WTC11 (cell line): ENCODE measurements at regions not wholly inside any gene's neighbourhood (a gene's known extent, or its start where the extent isn't known, plus 50 kb on each side); places are given as distances from the start of the nearest gene placed in this dataset.
"Not testable (repeated sequence)": the region's sequence is repeated elsewhere in the genome, so short reads cannot be mapped to it uniquely, and the experiment has no call there.

Experiments
- ATAC-seq: fragments of 200-7000 bp; cut with Tn5 transposase; 2 replicates; pipeline ENCODE4 v1.10.0; 2021; ENCODE audit warnings: mild to moderate bottlenecking, moderate library complexity
- CTCF ChIA-PET: fragments of 300-600 bp; sonication (Branson Sonifier 250); formaldehyde crosslinking; loops from one replicate; lab custom pipeline; 2021; ENCODE audit warnings: antibody characterized with exemption; lab: Charles Lee
- POLR2A ChIA-PET: fragments of 350-600 bp; sonication (Branson Sonifier 250); formaldehyde crosslinking; loops from one replicate; lab custom pipeline; 2021; ENCODE audit warnings: antibody characterized with exemption; lab: Charles Lee
- DNase-seq: peaks from one replicate; pipeline ENCODE4 v3.0.0; 2021; ENCODE audit warnings: low spot score
- H3K27ac Mint-ChIP-seq: 2 replicates; pipeline ENCODE4 v1.8.0; 2021; ENCODE audit warnings: mixed read lengths
- H3K27me3 Mint-ChIP-seq: 2 replicates; pipeline ENCODE4 v1.8.0; 2021; ENCODE audit warnings: low read depth, mild to moderate bottlenecking, moderate library complexity, mixed read lengths
- H3K36me3 Mint-ChIP-seq: 2 replicates; pipeline ENCODE4 v1.8.0; 2021; ENCODE audit warnings: mixed read lengths
- H3K4me1 Mint-ChIP-seq: 2 replicates; pipeline ENCODE4 v1.8.0; 2022; ENCODE audit warnings: mixed read lengths
- H3K4me3 Mint-ChIP-seq: 2 replicates; pipeline ENCODE4 v1.8.0; 2021; ENCODE audit warnings: mild to moderate bottlenecking, moderate library complexity, mixed read lengths
- H3K9me3 Mint-ChIP-seq: 2 replicates; pipeline ENCODE4 v1.8.0; 2021; ENCODE audit warnings: mixed read lengths
- CDX4 ChIP-seq: fragments of 250-450 bp; sonication (Bioruptor Pico); IDR thresholded peaks from 2 replicates; pipeline ENCODE4 v1.9.0; 2021; ENCODE audit warnings: moderate library complexity, mild to moderate bottlenecking, inconsistent platforms, borderline replicate concordance
- ETV6 ChIP-seq: sonication (generic); formaldehyde crosslinking; IDR thresholded peaks from 2 replicates; pipeline ENCODE4 v1.8.1; 2022; ENCODE audit warnings: mild to moderate bottlenecking, missing genetic modification reagents
- GRHL2 ChIP-seq: fragments of 250-450 bp; sonication (Bioruptor Pico); IDR thresholded peaks from 2 replicates; pipeline ENCODE4 v1.8.0; 2022; ENCODE audit warnings: mild to moderate bottlenecking, moderate library complexity; ENCODE audit not compliant: insufficient replicate concordance, severe bottlenecking
- JAZF1 ChIP-seq: fragments of 250-450 bp; sonication (Bioruptor Pico); IDR thresholded peaks from 2 replicates; pipeline ENCODE4 v1.9.0; 2021; ENCODE audit warnings: moderate library complexity, mild to moderate bottlenecking, inconsistent platforms
- KAT7 ChIP-seq: sonication (generic); formaldehyde crosslinking; IDR thresholded peaks from 2 replicates; pipeline ENCODE4 v1.8.1; 2023; ENCODE audit warnings: missing genetic modification reagents, mild to moderate bottlenecking, borderline replicate concordance
- NFATC4 ChIP-seq: fragments of 250-450 bp; sonication (Bioruptor Pico); IDR thresholded peaks from 2 replicates; pipeline ENCODE4 v1.9.0; 2021; ENCODE audit warnings: mild to moderate bottlenecking
- NR1H2 ChIP-seq: sonication (generic); formaldehyde crosslinking; IDR thresholded peaks from 2 replicates; pipeline ENCODE4 v1.9.0; 2021; ENCODE audit warnings: mild to moderate bottlenecking, moderate library complexity, missing genetic modification reagents
- RORB ChIP-seq: fragments of 250-450 bp; sonication (Bioruptor Pico); IDR thresholded peaks from 2 replicates; pipeline ENCODE4 v1.9.0; 2021; ENCODE audit warnings: mild to moderate bottlenecking
- SMAD4 ChIP-seq: sonication (generic); formaldehyde crosslinking; IDR thresholded peaks from 2 replicates; pipeline ENCODE4 v1.8.0; 2022; ENCODE audit warnings: mild to moderate bottlenecking, missing genetic modification reagents
- USF1 ChIP-seq: sonication (generic); formaldehyde crosslinking; IDR thresholded peaks from 2 replicates; pipeline ENCODE4 v1.8.0; 2022; ENCODE audit warnings: mild to moderate bottlenecking, missing genetic modification reagents
- ZBTB21 ChIP-seq: sonication (generic); formaldehyde crosslinking; IDR thresholded peaks from 2 replicates; pipeline ENCODE4 v1.8.1; 2023; ENCODE audit warnings: mild to moderate bottlenecking, missing genetic modification reagents, borderline replicate concordance
- ZNF281 ChIP-seq: sonication (generic); formaldehyde crosslinking; IDR thresholded peaks from 2 replicates; pipeline ENCODE4 v1.8.0; 2023; ENCODE audit warnings: mild to moderate bottlenecking, missing genetic modification reagents
- TF ChIP-seq, protein P1 (sequence below): sonication (generic); formaldehyde crosslinking; IDR thresholded peaks from 2 replicates; pipeline ENCODE4 v1.8.0; 2022; ENCODE audit warnings: mild to moderate bottlenecking, missing genetic modification reagents

DNA sequence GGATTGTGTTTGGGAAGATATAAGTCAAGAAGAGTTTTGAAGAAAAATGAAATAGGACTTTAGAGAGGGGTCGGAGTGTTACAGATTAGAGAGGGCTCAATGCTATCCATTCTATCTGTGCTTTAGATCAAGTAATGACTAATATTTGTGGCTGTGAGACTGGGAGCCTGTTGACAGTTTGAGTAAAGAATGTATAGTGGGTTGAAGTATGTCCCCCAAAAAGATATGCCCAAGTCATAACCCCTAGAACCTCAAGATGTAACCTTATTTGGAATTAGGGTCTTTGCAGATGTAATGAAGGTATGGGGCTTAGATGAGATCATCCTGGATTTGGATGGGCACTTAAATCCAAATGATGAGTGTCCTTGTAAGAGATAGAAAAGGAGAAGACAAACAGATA lies 55.3 kb upstream of the SERPINE2 start:
- no peaks in the 10 kb centered on the region; the same call in 1 of the 2 replicates for H3K36me3 Mint-ChIP-seq
- peaks cover 12% of the 10 kb centered on the region for H3K4me1 Mint-ChIP-seq
- TF ChIP-seq JAZF1 (CRISPR knock-in tag) (no peak), ETV6 (no peak), NFATC4 (CRISPR knock-in tag) (no peak), ZBTB21 (no peak), CDX4 (CRISPR knock-in tag) (no peak), KAT7 (CRISPR knock-in tag) (no peak), ZNF281 (CRISPR knock-in tag) (no peak), RORB (CRISPR knock-in tag) (no peak), GRHL2 (CRISPR knock-in tag) (no peak), SMAD4 (no peak), NR1H2 (CRISPR knock-in tag) (no peak), USF1 (no peak)
- TF ChIP-seq, protein P1, sequence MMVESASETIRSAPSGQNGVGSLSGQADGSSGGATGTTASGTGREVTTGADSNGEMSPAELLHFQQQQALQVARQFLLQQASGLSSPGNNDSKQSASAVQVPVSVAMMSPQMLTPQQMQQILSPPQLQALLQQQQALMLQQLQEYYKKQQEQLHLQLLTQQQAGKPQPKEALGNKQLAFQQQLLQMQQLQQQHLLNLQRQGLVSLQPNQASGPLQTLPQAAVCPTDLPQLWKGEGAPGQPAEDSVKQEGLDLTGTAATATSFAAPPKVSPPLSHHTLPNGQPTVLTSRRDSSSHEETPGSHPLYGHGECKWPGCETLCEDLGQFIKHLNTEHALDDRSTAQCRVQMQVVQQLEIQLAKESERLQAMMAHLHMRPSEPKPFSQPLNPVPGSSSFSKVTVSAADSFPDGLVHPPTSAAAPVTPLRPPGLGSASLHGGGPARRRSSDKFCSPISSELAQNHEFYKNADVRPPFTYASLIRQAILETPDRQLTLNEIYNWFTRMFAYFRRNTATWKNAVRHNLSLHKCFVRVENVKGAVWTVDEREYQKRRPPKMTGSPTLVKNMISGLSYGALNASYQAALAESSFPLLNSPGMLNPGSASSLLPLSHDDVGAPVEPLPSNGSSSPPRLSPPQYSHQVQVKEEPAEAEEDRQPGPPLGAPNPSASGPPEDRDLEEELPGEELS = no peak
- H3K9me3 Mint-ChIP-seq = peaks cover 17% of the 10 kb centered on the region
- no peak overlapping the region for H3K4me3 Mint-ChIP-seq
- no peaks in the 10 kb centered on the region; the same call in none of the 2 replicates for H3K27me3 Mint-ChIP-seq
- POLR2A ChIA-PET = no interaction called here
- CTCF ChIA-PET = no interaction called here
- no peak for ATAC-seq
- no peak overlapping the region for H3K27ac Mint-ChIP-seq
- no peak for DNase-seq

GRCh38 chr2:224091671-224092070 lies 52.6 kb upstream of the SERPINE2 start:
- CTCF ChIA-PET, ATAC-seq, H3K4me3 Mint-ChIP-seq, H3K27me3 Mint-ChIP-seq, POLR2A ChIA-PET, H3K27ac Mint-ChIP-seq, DNase-seq, H3K36me3 Mint-ChIP-seq: not testable (repeated sequence)
- Mint-ChIP-seq H3K9me3 (peaks cover 16% of the 10 kb centered on the region), H3K4me1 (peaks cover 12% of the 10 kb centered on the region)

GRCh38 chr2:224089606-224090005 lies 50.5 kb upstream of the SERPINE2 start:
- POLR2A ChIA-PET, ATAC-seq, DNase-seq, H3K4me3 Mint-ChIP-seq, H3K9me3 Mint-ChIP-seq, CTCF ChIA-PET, H3K36me3 Mint-ChIP-seq, H3K27ac Mint-ChIP-seq, H3K27me3 Mint-ChIP-seq: not testable (repeated sequence)
- H3K4me1 Mint-ChIP-seq = peaks cover 12% of the 10 kb centered on the region
